ENCODE measurements at regions not wholly inside any gene's neighbourhood (a gene's known extent, or its start where the extent isn't known, plus 50 kb on each side); places are given as distances from the start of the nearest gene placed in this dataset.

DNA sequence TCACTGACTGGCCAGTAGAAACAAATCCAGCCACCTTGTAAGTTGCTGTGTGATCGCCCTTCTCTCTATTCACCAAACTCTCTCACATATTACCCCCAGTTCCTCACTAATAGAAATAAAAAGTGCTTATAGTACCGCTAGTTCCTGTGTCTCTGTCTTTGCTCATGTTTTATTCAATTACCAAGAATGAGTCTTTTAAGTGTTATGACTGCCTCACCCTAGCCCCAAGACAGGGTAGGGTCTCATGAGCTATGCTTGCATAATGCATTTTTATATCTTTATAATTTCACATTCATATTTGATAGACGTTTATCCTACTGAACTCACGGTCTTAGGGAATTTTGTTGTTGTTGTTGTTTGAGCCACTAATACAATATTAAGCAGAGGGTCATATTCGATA lies 109.6 kb upstream of the DOK6 start (continued):
- no peak for TF ChIP-seq ZNF341 (tag by site-specific recombination; IDR thresholded peaks at IDR 0.05; ENCODE audit: low read depth)
- TF ChIP-seq ZNF155 (tag by site-specific recombination; IDR thresholded peaks at IDR 0.05): no peak
- TF ChIP-seq ZBTB17 (tag by site-specific recombination; IDR thresholded peaks at IDR 0.05): no peak
- no peak for TF ChIP-seq ZNF23 (tag by site-specific recombination; IDR thresholded peaks at IDR 0.05; ENCODE audit: borderline replicate concordance)

DNA sequence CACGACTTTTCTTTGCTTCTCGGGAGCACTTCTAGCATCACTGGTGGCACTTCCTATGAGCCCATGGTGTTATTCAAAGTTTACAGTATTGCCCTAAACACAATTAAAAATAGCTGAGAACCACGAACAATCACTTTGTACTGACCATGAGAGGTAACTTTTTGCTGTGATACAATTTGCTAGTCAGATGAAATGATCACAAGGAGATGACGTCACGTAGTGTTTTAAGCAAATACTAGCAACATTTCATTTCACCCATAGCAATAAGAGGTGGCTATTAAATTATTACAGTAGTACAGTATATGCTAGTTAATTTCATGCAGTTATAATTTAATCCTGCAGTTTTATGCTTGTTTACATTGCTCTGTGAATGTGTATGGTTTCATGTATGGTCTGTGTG lies 108.9 kb upstream of the DOK6 start:
- Histone ChIP-seq H3K9me3 (ENCODE audit: control insufficient read depth, insufficient read depth, low read depth, low read length) (no peaks in the 10 kb centered on the region), H3K27ac (ENCODE audit: extremely low read depth, low read depth, low read length) (no peak overlapping the region), H3K4me1 (ENCODE audit: control insufficient read depth, insufficient read depth, low read length) (no peaks in the 10 kb centered on the region), H3K4me3 (ENCODE audit: low read depth, low read length) (no peak overlapping the region), H3K36me3 (ENCODE audit: control insufficient read depth in 2 of 2, insufficient read depth in 1 of 2, low read length in 2 of 2) (no peaks in the 10 kb centered on the region)
- TF ChIP-seq, protein P1, sequence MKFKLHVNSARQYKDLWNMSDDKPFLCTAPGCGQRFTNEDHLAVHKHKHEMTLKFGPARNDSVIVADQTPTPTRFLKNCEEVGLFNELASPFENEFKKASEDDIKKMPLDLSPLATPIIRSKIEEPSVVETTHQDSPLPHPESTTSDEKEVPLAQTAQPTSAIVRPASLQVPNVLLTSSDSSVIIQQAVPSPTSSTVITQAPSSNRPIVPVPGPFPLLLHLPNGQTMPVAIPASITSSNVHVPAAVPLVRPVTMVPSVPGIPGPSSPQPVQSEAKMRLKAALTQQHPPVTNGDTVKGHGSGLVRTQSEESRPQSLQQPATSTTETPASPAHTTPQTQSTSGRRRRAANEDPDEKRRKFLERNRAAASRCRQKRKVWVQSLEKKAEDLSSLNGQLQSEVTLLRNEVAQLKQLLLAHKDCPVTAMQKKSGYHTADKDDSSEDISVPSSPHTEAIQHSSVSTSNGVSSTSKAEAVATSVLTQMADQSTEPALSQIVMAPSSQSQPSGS (tag by site-specific recombination; IDR thresholded peaks at IDR 0.05; ENCODE audit: low read depth): 0 out of 2 replicates have a peak, but pooled peaks have one; percentile 37
- TF ChIP-seq, protein P2, sequence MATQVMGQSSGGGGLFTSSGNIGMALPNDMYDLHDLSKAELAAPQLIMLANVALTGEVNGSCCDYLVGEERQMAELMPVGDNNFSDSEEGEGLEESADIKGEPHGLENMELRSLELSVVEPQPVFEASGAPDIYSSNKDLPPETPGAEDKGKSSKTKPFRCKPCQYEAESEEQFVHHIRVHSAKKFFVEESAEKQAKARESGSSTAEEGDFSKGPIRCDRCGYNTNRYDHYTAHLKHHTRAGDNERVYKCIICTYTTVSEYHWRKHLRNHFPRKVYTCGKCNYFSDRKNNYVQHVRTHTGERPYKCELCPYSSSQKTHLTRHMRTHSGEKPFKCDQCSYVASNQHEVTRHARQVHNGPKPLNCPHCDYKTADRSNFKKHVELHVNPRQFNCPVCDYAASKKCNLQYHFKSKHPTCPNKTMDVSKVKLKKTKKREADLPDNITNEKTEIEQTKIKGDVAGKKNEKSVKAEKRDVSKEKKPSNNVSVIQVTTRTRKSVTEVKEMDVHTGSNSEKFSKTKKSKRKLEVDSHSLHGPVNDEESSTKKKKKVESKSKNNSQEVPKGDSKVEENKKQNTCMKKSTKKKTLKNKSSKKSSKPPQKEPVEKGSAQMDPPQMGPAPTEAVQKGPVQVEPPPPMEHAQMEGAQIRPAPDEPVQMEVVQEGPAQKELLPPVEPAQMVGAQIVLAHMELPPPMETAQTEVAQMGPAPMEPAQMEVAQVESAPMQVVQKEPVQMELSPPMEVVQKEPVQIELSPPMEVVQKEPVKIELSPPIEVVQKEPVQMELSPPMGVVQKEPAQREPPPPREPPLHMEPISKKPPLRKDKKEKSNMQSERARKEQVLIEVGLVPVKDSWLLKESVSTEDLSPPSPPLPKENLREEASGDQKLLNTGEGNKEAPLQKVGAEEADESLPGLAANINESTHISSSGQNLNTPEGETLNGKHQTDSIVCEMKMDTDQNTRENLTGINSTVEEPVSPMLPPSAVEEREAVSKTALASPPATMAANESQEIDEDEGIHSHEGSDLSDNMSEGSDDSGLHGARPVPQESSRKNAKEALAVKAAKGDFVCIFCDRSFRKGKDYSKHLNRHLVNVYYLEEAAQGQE (tag by site-specific recombination; IDR thresholded peaks at IDR 0.05): no peak
- CTCF ChIA-PET: no interaction called here
- POLR2A ChIA-PET: no interaction called here

DNA sequence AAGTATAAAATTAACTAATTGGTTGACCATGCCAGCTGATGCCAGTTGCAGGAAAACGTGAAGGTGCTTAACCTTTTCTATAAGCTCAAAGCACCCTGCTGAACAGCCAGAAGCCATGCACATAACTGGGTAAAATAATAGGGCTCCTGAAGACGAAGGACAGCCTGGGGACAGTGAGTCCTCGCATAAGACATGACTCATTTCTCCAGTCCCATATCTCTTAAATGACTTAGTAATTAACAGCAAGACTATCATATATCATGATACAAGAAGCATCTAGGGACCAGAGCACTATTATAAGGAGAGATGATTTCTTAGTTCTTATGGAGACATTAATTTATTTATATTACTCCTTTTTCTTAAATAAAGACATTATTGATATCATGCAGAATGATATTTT lies 100.5 kb upstream of the DOK6 start:
- ChIA-PET CTCF (no interaction called here), POLR2A (no interaction called here)
- no peak overlapping the region for H3K4me3 ChIP-seq (ENCODE audit: low read depth, low read length)
- no peak overlapping the region for H3K27ac ChIP-seq (ENCODE audit: extremely low read depth, low read depth, low read length)
- no peaks in the 10 kb centered on the region for H3K9me3 ChIP-seq (ENCODE audit: control insufficient read depth, insufficient read depth, low read depth, low read length)
- H3K36me3 ChIP-seq (ENCODE audit: control insufficient read depth in 2 of 2, insufficient read depth in 1 of 2, low read length in 2 of 2): no peaks in the 10 kb centered on the region
- no peaks in the 10 kb centered on the region for H3K4me1 ChIP-seq (ENCODE audit: control insufficient read depth, insufficient read depth, low read length)
- TF ChIP-seq SP7 (tag by site-specific recombination; IDR thresholded peaks at IDR 0.05) (no peak), YY2 (tag by site-specific recombination; IDR thresholded peaks at IDR 0.05) (no peak), ZNF76 (tag by site-specific recombination; IDR thresholded peaks at IDR 0.05; ENCODE audit: borderline replicate concordance, low read depth) (no peak), ZNF610 (tag by site-specific recombination; IDR thresholded peaks at IDR 0.05; ENCODE audit: borderline replicate concordance) (no peak), WT1 (tag by site-specific recombination; IDR thresholded peaks at IDR 0.05) (no peak), ZNF701 (tag by site-specific recombination; IDR thresholded peaks at IDR 0.05) (no peak), ZNF335 (tag by site-specific recombination; conservative IDR thresholded peaks at IDR 0.05) (no peak), ZNF211 (tag by site-specific recombination; IDR thresholded peaks at IDR 0.05; ENCODE audit: low read depth) (no peak)
- TF ChIP-seq, protein P3, sequence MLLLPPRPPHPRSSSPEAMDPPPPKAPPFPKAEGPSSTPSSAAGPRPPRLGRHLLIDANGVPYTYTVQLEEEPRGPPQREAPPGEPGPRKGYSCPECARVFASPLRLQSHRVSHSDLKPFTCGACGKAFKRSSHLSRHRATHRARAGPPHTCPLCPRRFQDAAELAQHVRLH (tag by site-specific recombination; IDR thresholded peaks at IDR 0.05): no peak
- TF ChIP-seq, protein P4, sequence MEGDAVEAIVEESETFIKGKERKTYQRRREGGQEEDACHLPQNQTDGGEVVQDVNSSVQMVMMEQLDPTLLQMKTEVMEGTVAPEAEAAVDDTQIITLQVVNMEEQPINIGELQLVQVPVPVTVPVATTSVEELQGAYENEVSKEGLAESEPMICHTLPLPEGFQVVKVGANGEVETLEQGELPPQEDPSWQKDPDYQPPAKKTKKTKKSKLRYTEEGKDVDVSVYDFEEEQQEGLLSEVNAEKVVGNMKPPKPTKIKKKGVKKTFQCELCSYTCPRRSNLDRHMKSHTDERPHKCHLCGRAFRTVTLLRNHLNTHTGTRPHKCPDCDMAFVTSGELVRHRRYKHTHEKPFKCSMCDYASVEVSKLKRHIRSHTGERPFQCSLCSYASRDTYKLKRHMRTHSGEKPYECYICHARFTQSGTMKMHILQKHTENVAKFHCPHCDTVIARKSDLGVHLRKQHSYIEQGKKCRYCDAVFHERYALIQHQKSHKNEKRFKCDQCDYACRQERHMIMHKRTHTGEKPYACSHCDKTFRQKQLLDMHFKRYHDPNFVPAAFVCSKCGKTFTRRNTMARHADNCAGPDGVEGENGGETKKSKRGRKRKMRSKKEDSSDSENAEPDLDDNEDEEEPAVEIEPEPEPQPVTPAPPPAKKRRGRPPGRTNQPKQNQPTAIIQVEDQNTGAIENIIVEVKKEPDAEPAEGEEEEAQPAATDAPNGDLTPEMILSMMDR (tag by site-specific recombination; IDR thresholded peaks at IDR 0.05): no peak
- TF ChIP-seq, protein P5, sequence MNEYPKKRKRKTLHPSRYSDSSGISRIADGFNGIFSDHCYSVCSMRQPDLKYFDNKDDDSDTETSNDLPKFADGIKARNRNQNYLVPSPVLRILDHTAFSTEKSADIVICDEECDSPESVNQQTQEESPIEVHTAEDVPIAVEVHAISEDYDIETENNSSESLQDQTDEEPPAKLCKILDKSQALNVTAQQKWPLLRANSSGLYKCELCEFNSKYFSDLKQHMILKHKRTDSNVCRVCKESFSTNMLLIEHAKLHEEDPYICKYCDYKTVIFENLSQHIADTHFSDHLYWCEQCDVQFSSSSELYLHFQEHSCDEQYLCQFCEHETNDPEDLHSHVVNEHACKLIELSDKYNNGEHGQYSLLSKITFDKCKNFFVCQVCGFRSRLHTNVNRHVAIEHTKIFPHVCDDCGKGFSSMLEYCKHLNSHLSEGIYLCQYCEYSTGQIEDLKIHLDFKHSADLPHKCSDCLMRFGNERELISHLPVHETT (tag by site-specific recombination; IDR thresholded peaks at IDR 0.05): no peak
- TF ChIP-seq, protein P6, sequence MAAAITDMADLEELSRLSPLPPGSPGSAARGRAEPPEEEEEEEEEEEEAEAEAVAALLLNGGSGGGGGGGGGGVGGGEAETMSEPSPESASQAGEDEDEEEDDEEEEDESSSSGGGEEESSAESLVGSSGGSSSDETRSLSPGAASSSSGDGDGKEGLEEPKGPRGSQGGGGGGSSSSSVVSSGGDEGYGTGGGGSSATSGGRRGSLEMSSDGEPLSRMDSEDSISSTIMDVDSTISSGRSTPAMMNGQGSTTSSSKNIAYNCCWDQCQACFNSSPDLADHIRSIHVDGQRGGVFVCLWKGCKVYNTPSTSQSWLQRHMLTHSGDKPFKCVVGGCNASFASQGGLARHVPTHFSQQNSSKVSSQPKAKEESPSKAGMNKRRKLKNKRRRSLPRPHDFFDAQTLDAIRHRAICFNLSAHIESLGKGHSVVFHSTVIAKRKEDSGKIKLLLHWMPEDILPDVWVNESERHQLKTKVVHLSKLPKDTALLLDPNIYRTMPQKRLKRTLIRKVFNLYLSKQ (tag by site-specific recombination; IDR thresholded peaks at IDR 0.05; ENCODE audit: borderline replicate concordance): no peak
- TF ChIP-seq, protein P7, sequence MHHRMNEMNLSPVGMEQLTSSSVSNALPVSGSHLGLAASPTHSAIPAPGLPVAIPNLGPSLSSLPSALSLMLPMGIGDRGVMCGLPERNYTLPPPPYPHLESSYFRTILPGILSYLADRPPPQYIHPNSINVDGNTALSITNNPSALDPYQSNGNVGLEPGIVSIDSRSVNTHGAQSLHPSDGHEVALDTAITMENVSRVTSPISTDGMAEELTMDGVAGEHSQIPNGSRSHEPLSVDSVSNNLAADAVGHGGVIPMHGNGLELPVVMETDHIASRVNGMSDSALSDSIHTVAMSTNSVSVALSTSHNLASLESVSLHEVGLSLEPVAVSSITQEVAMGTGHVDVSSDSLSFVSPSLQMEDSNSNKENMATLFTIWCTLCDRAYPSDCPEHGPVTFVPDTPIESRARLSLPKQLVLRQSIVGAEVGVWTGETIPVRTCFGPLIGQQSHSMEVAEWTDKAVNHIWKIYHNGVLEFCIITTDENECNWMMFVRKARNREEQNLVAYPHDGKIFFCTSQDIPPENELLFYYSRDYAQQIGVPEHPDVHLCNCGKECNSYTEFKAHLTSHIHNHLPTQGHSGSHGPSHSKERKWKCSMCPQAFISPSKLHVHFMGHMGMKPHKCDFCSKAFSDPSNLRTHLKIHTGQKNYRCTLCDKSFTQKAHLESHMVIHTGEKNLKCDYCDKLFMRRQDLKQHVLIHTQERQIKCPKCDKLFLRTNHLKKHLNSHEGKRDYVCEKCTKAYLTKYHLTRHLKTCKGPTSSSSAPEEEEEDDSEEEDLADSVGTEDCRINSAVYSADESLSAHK (tag by site-specific recombination; IDR thresholded peaks at IDR 0.05): no peak
